B cell (primary cell): ENCODE measurements at regions not wholly inside any gene's neighbourhood (a gene's known extent, or its start where the extent isn't known, plus 50 kb on each side); places are given as distances from the start of the nearest gene placed in this dataset.

ENCODE experiments used
- ATAC-seq: fragments of 200-7000 bp; cut with Tn5 transposase; one replicate; pipeline ENCODE4 v1.10.0; 2021; ENCODE audit warnings: low read depth, mild to moderate bottlenecking, moderate number of reproducible peaks, moderate library complexity
- CTCF ChIA-PET: fragments of 350-600 bp; sonication (Branson Sonifier 250); formaldehyde crosslinking; loops from one replicate; lab custom pipeline; 2021; ENCODE audit warnings: antibody characterized with exemption, inconsistent platforms; lab: Charles Lee
- POLR2A ChIA-PET: fragments of 350-600 bp; sonication (Branson Sonifier 250); formaldehyde crosslinking; loops from one replicate; lab custom pipeline; 2021; ENCODE audit warnings: antibody characterized with exemption; lab: Charles Lee
- DNase-seq: peaks from one replicate; pipeline ENCODE4 v3.0.0; 2013
- H2AFZ ChIP-seq: 2 replicates; pipeline ENCODE4 v1.6.1; 2012; ENCODE audit warnings: mild to moderate bottlenecking, low read depth, low read length; ENCODE audit not compliant: insufficient read depth, poor library complexity, severe bottlenecking
- H3K27ac ChIP-seq, 2 donors: 1 replicate in 1 of 2; 2 replicates in 1 of 2; pipeline ENCODE4 v1.5.1; 2012 to 2013; ENCODE audit warnings: low read length in 2 of 2, mild to moderate bottlenecking in 2 of 2, moderate library complexity in 1 of 2
- H3K27me3 ChIP-seq, 4 experiments: fragments of 200-600 bp in 1 of 4; sonication (generic) in 1 of 4; replicated peaks in 1 of 4; 1 replicate in 2 of 4; 2 replicates in 2 of 4; pipeline versions ENCODE4 v1.6.1 to v1.7.0; 2013 to 2016; ENCODE audit warnings: low read length in 3 of 4, mild to moderate bottlenecking in 2 of 4, mixed read lengths in 1 of 4, moderate library complexity in 1 of 4; ENCODE audit not compliant: insufficient read depth in 4 of 4, control insufficient read depth in 3 of 4; ENCODE audit errors: control extremely low read depth in 1 of 4
- H3K36me3 ChIP-seq, 2 experiments: replicated peaks in 1 of 2; 1 replicate in 1 of 2; 2 replicates in 1 of 2; pipeline versions ENCODE4 v1.6.1 to v1.7.1; 2013; ENCODE audit warnings: low read length in 1 of 2; ENCODE audit not compliant: insufficient read depth in 2 of 2, control insufficient read depth in 1 of 2; ENCODE audit errors: control extremely low read depth in 1 of 2, extremely low read depth in 1 of 2
- H3K4me1 ChIP-seq, 2 donors: fragments of 200-600 bp in 1 of 2; sonication (generic) in 1 of 2; 1 replicate in 1 of 2; 2 replicates in 1 of 2; pipeline versions ENCODE4 v1.5.1 to v1.6.1; 2013 to 2017; ENCODE audit warnings: low read length in 2 of 2; ENCODE audit not compliant: control insufficient read depth in 2 of 2, insufficient read depth in 2 of 2
- H3K4me2 ChIP-seq: replicated peaks from 2 replicates; pipeline ENCODE3; 2012; ENCODE audit warnings: mild to moderate bottlenecking, low read depth, low read length; ENCODE audit not compliant: poor library complexity, severe bottlenecking
- H3K4me3 ChIP-seq, 5 experiments: fragments of 200-600 bp in 1 of 5; sonication (generic) in 1 of 5; 1 replicate in 3 of 5; 2 replicates in 2 of 5; pipeline versions ENCODE4 v1.5.1 to v1.7.0; 2011 to 2016; ENCODE audit warnings: low read length in 4 of 5, mild to moderate bottlenecking in 4 of 5, low read depth in 2 of 5, control low read depth in 1 of 5, moderate library complexity in 1 of 5; ENCODE audit not compliant: insufficient read depth in 1 of 5; ENCODE audit errors: control extremely low read depth in 1 of 5, extremely low read depth in 1 of 5
- H3K79me2 ChIP-seq: fragments of 200-600 bp; sonication (generic); one replicate; pipeline ENCODE4 v1.6.0; 2016; ENCODE audit warnings: low read length; ENCODE audit not compliant: control insufficient read depth, insufficient read depth
- H3K9ac ChIP-seq: fragments of 200-600 bp; sonication (generic); 2 replicates; pipeline ENCODE4 v1.6.1; 2017; ENCODE audit warnings: mild to moderate bottlenecking, low read length, moderate library complexity
- H3K9me3 ChIP-seq, 3 donors: one replicate each; pipeline versions ENCODE4 v1.6.1 to v1.7.1; 2013; ENCODE audit warnings: low read length in 2 of 3; ENCODE audit not compliant: control insufficient read depth in 2 of 3, insufficient read depth in 1 of 3; ENCODE audit errors: control extremely low read depth in 1 of 3
- H4K20me1 ChIP-seq: 2 replicates; pipeline ENCODE4 v1.6.0; 2012; ENCODE audit warnings: mild to moderate bottlenecking, low read length; ENCODE audit not compliant: insufficient read depth, control insufficient read depth, poor library complexity, severe bottlenecking
- H3K27ac Mint-ChIP-seq: one replicate; pipeline ENCODE4 v1.8.0; 2021; ENCODE audit warnings: mixed read lengths
- H3K27me3 Mint-ChIP-seq: one replicate; pipeline ENCODE4 v1.8.0; 2021; ENCODE audit warnings: mixed read lengths
- H3K4me1 Mint-ChIP-seq: one replicate; pipeline ENCODE4 v1.8.0; 2021; ENCODE audit warnings: mixed read lengths
- H3K4me3 Mint-ChIP-seq: one replicate; pipeline ENCODE4 v1.8.0; 2021; ENCODE audit warnings: mixed read lengths
- H3K9me3 Mint-ChIP-seq: one replicate; pipeline ENCODE4 v1.8.0; 2022; ENCODE audit warnings: mixed read lengths; ENCODE audit not compliant: insufficient read depth
- CTCF ChIP-seq: fragments of 200-600 bp; IDR thresholded peaks from one replicate; pipeline ENCODE4 v1.8.0; 2022; ENCODE audit warnings: antibody characterized with exemption, mild to moderate bottlenecking
- EZH2 ChIP-seq: IDR thresholded peaks from 2 replicates; pipeline ENCODE4 v1.6.1; 2012; ENCODE audit warnings: borderline replicate concordance, low read depth, mild to moderate bottlenecking, moderate library complexity, low read length; ENCODE audit not compliant: insufficient read depth, poor library complexity, severe bottlenecking
- WGBS: methylation state at CpG from one replicate; pipeline ENCODE4 v1.1.5; 2013; ENCODE audit warnings: missing lambda C conversion rate; ENCODE audit not compliant: insufficient coverage; 5-methylcytosine and 5-hydroxymethylcytosine counted together
- intact Hi-C: fragments of 100-400 bp; cut with micrococcal nuclease; formaldehyde crosslinking; loops from one replicate; pipeline ENCODE4 v1.10.0; 2022

- Histone ChIP-seq H3K9me3 (peaks cover 0 to 8% (median 3%) of the 10 kb centered on the region in 3 donors), H3K4me2 (no peak overlapping the region), H3K79me2 (no peaks in the 10 kb centered on the region), H3K4me3 (no peak overlapping the region), H3K27me3 (peaks cover 0 to 3% (median 0%) of the 10 kb centered on the region in 4 experiments), H3K27ac (no peak overlapping the region), H3K4me1 (no peaks in the 10 kb centered on the region), H2AFZ (no peak overlapping the region), H3K9ac (no peak overlapping the region), H4K20me1 (no peaks in the 10 kb centered on the region), H3K36me3 (no peaks in the 10 kb centered on the region)
- CTCF ChIA-PET, result no interaction called here
- intact Hi-C loops, result no loop called here
- H3K27ac Mint-ChIP-seq, result no peak overlapping the region
- no peak overlapping the region for H3K4me3 Mint-ChIP-seq
- ATAC-seq (no peak), DNase-seq (no peak)
- H3K9me3 Mint-ChIP-seq, result peaks cover 6% of the 10 kb centered on the region
- H3K27me3 Mint-ChIP-seq, result peaks cover 23% of the 10 kb centered on the region
- WGBS, result 91% methylated on average over 3 of the region's 3 CpGs
- POLR2A ChIA-PET, result no interaction called here
- TF ChIP-seq CTCF, result no peak
- no peak for TF ChIP-seq EZH2
- H3K4me1 Mint-ChIP-seq, result no peaks in the 10 kb centered on the region
Observed at GRCh38 chr1:4565166-4565565, 89.2 kb upstream of the AJAP1 start.

- peaks cover 23% of the 10 kb centered on the region for H3K27me3 Mint-ChIP-seq
- intact Hi-C loops, result no loop called here
- H3K27ac ChIP-seq, result no peak overlapping the region
- WGBS, result 85% methylated on average over 6 of the region's 12 CpGs
- no peaks in the 10 kb centered on the region for H4K20me1 ChIP-seq
- peaks cover 0 to 8% (median 3%) of the 10 kb centered on the region in 3 donors for H3K9me3 ChIP-seq
- POLR2A ChIA-PET, result no interaction called here
- H3K4me3 ChIP-seq, result no peak overlapping the region
- no peak overlapping the region for H3K9ac ChIP-seq
- no peaks in the 10 kb centered on the region for H3K4me1 Mint-ChIP-seq
- peaks cover 0 to 3% (median 1%) of the 10 kb centered on the region in 4 experiments for H3K27me3 ChIP-seq
- CTCF ChIA-PET, result no interaction called here
- H3K36me3 ChIP-seq, result no peaks in the 10 kb centered on the region
- no peak overlapping the region for H3K4me3 Mint-ChIP-seq
- H3K4me2 ChIP-seq, result no peak overlapping the region
- ATAC-seq, result no peak
- no peak for DNase-seq
- no peaks in the 10 kb centered on the region for H3K79me2 ChIP-seq
- H3K27ac Mint-ChIP-seq, result no peak overlapping the region
- TF ChIP-seq EZH2 (no peak), CTCF (no peak)
- peaks cover 6% of the 10 kb centered on the region for H3K9me3 Mint-ChIP-seq
- no peak overlapping the region for H2AFZ ChIP-seq
- H3K4me1 ChIP-seq, result no peaks in the 10 kb centered on the region
Observed at GRCh38 chr1:4565801-4566449, 88.5 kb upstream of the AJAP1 start.
